MM.1S (cell line): ENCODE measurements at regions not wholly inside any gene's neighbourhood (a gene's known extent, or its start where the extent isn't known, plus 50 kb on each side); places are given as distances from the start of the nearest gene placed in this dataset.

Source experiments
- EZH2 ChIP-seq: fragments of 300-600 bp; sonication (generic); optimal IDR thresholded peaks from 2 replicates; pipeline ENCODE3; 2017; ENCODE audit warnings: low read depth, mild to moderate bottlenecking, antibody characterized with exemption, low read length, mixed read lengths
- EZH2phosphoT487 ChIP-seq: fragments of 300-600 bp; sonication (generic); IDR thresholded peaks from 2 replicates; pipeline ENCODE4 v1.6.1; 2018; ENCODE audit warnings: antibody characterized with exemption, low read length
- TF ChIP-seq, protein P1 (sequence below): fragments of 300-600 bp; sonication (generic); IDR thresholded peaks from 2 replicates; pipeline ENCODE4 v1.5.1; 2016; ENCODE audit warnings: antibody characterized with exemption, low read length, mixed read lengths

- no peak for TF ChIP-seq EZH2
- TF ChIP-seq, protein P1, sequence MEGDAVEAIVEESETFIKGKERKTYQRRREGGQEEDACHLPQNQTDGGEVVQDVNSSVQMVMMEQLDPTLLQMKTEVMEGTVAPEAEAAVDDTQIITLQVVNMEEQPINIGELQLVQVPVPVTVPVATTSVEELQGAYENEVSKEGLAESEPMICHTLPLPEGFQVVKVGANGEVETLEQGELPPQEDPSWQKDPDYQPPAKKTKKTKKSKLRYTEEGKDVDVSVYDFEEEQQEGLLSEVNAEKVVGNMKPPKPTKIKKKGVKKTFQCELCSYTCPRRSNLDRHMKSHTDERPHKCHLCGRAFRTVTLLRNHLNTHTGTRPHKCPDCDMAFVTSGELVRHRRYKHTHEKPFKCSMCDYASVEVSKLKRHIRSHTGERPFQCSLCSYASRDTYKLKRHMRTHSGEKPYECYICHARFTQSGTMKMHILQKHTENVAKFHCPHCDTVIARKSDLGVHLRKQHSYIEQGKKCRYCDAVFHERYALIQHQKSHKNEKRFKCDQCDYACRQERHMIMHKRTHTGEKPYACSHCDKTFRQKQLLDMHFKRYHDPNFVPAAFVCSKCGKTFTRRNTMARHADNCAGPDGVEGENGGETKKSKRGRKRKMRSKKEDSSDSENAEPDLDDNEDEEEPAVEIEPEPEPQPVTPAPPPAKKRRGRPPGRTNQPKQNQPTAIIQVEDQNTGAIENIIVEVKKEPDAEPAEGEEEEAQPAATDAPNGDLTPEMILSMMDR = no peak
- TF ChIP-seq EZH2phosphoT487 = no peak
These were observed 50.8 kb upstream of the ELF5 start for GRCh38 chr11:34564406-34564805.
